ENCODE measurements at regions not wholly inside any gene's neighbourhood (a gene's known extent, or its start where the extent isn't known, plus 50 kb on each side); places are given as distances from the start of the nearest gene placed in this dataset.

- TF ChIP-seq CTCF (conservative IDR thresholded peaks at IDR 0.05; ENCODE audit: low read depth, low read length) (no peak), POLR2A (IDR thresholded peaks at IDR 0.05; ENCODE audit: low read depth, low read length) (no peak), SMC3 (IDR thresholded peaks at IDR 0.05; ENCODE audit: low read depth, low read length) (no peak)
Measured at GRCh38 chr20:57760698-57761412, 51.0 kb upstream of the PMEPA1 start.

Data from IMR-90 (cell line).